Gastroesophageal sphincter (tissue), 3 donors: ENCODE measurements at regions not wholly inside any gene's neighbourhood (a gene's known extent, or its start where the extent isn't known, plus 50 kb on each side); places are given as distances from the start of the nearest gene placed in this dataset.

Source experiments
- EP300 ChIP-seq: sonication (generic); formaldehyde crosslinking; IDR thresholded peaks from one replicate; pipeline ENCODE4 v1.6.1; 2017; ENCODE audit warnings: antibody characterized with exemption, mild to moderate bottlenecking
- POLR2A ChIP-seq, 2 donors: fragments of 450-650 bp; IDR thresholded peaks; one replicate each; pipeline ENCODE4 v1.6.1; 2017; ENCODE audit warnings: antibody characterized with exemption in 2 of 2, mild to moderate bottlenecking in 2 of 2, moderate library complexity in 1 of 2
- POLR2AphosphoS5 ChIP-seq: sonication (generic); formaldehyde crosslinking; IDR thresholded peaks from one replicate; pipeline ENCODE4 v1.6.1; 2017; ENCODE audit warnings: antibody characterized with exemption
- TF ChIP-seq, protein P1 (sequence below), 4 experiments: fragments of 200-600 bp in 2 of 4; fragments of 450-650 bp in 2 of 4; sonication (generic) in 1 of 4; IDR thresholded peaks; one replicate each; pipeline ENCODE4 v1.5.1; 2017 to 2019; ENCODE audit warnings: antibody characterized with exemption in 4 of 4, mild to moderate bottlenecking in 2 of 4, moderate library complexity in 2 of 4

GRCh38 chr10:90197766-90198165, 496.4 kb downstream of the KIF20B start:
- TF ChIP-seq, protein P1, sequence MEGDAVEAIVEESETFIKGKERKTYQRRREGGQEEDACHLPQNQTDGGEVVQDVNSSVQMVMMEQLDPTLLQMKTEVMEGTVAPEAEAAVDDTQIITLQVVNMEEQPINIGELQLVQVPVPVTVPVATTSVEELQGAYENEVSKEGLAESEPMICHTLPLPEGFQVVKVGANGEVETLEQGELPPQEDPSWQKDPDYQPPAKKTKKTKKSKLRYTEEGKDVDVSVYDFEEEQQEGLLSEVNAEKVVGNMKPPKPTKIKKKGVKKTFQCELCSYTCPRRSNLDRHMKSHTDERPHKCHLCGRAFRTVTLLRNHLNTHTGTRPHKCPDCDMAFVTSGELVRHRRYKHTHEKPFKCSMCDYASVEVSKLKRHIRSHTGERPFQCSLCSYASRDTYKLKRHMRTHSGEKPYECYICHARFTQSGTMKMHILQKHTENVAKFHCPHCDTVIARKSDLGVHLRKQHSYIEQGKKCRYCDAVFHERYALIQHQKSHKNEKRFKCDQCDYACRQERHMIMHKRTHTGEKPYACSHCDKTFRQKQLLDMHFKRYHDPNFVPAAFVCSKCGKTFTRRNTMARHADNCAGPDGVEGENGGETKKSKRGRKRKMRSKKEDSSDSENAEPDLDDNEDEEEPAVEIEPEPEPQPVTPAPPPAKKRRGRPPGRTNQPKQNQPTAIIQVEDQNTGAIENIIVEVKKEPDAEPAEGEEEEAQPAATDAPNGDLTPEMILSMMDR (IDR thresholded peaks at IDR 0.05) = no peak
- TF ChIP-seq POLR2A (IDR thresholded peaks at IDR 0.05) (no peak), POLR2AphosphoS5 (no peak), EP300 (no peak)
